ENCODE measurements at regions not wholly inside any gene's neighbourhood (a gene's known extent, or its start where the extent isn't known, plus 50 kb on each side); places are given as distances from the start of the nearest gene placed in this dataset.

GRCh38 chr2:18674309-18674708 is 84.9 kb upstream of the NT5C1B start:
- TF ChIP-seq CTCF (IDR thresholded peaks at IDR 0.05; ENCODE audit: insufficient read depth, low read length) (no peak), GABPA (IDR thresholded peaks at IDR 0.05; ENCODE audit: low read depth) (no peak)
